HEK293T (cell line): ENCODE measurements at regions not wholly inside any gene's neighbourhood (a gene's known extent, or its start where the extent isn't known, plus 50 kb on each side); places are given as distances from the start of the nearest gene placed in this dataset.
A peak's percentile ranks its signal among the peaks of the same experiment; 100 is the strongest.

Source experiments
- CTCF ChIA-PET: fragments of 350-600 bp; formaldehyde crosslinking; extraction: SDS; loops from one replicate; lab custom pipeline; 2021; ENCODE audit warnings: antibody characterized with exemption, inconsistent platforms; lab: Yijun Ruan, JAX
- POLR2A ChIA-PET: fragments of 350-600 bp; formaldehyde crosslinking; extraction: SDS; loops from one replicate; lab custom pipeline; 2020; ENCODE audit warnings: antibody characterized with exemption, inconsistent platforms; lab: Yijun Ruan, JAX
- DNase-seq: peaks from one replicate; pipeline ENCODE4 v3.0.0; 2012; ENCODE audit warnings: mixed read lengths; ENCODE audit errors: extremely low spot score
- ARNT ChIP-seq: fragments of 450-650 bp; IDR thresholded peaks from 2 replicates; pipeline ENCODE4 v1.6.1; 2017; ENCODE audit warnings: mild to moderate bottlenecking
- BHLHE40 ChIP-seq: fragments of 450-650 bp; IDR thresholded peaks from 2 replicates; pipeline ENCODE4 v1.6.1; 2016; ENCODE audit warnings: mild to moderate bottlenecking, moderate library complexity, borderline replicate concordance
- CTBP1 ChIP-seq: fragments of 450-650 bp; IDR thresholded peaks from 2 replicates; pipeline ENCODE4 v1.6.1; 2016; ENCODE audit warnings: borderline replicate concordance
- ELF4 ChIP-seq: fragments of 450-650 bp; IDR thresholded peaks from 2 replicates; pipeline ENCODE4 v1.6.1; 2017; ENCODE audit warnings: antibody characterized with exemption
- FOXA1 ChIP-seq: fragments of 450-650 bp; IDR thresholded peaks from 2 replicates; pipeline ENCODE4 v1.6.1; 2016; ENCODE audit warnings: mild to moderate bottlenecking
- FOXK2 ChIP-seq: fragments of 450-650 bp; IDR thresholded peaks from 2 replicates; pipeline ENCODE4 v1.6.1; 2016; ENCODE audit warnings: mild to moderate bottlenecking
- FOXM1 ChIP-seq: fragments of 450-650 bp; IDR thresholded peaks from 2 replicates; pipeline ENCODE4 v1.6.1; 2017; ENCODE audit warnings: mild to moderate bottlenecking, borderline replicate concordance
- HDGF ChIP-seq: fragments of 450-650 bp; IDR thresholded peaks from 2 replicates; pipeline ENCODE4 v1.6.1; 2017; ENCODE audit warnings: antibody characterized with exemption, borderline replicate concordance
- L3MBTL2 ChIP-seq: fragments of 450-650 bp; conservative IDR thresholded peaks from 2 replicates; pipeline ENCODE4 v1.6.1; 2016; ENCODE audit warnings: mild to moderate bottlenecking
- LEF1 ChIP-seq: fragments of 450-650 bp; IDR thresholded peaks from 2 replicates; pipeline ENCODE4 v1.6.1; 2017; ENCODE audit warnings: mild to moderate bottlenecking, borderline replicate concordance
- NFRKB ChIP-seq: fragments of 450-650 bp; IDR thresholded peaks from 2 replicates; pipeline ENCODE4 v1.6.1; 2016; ENCODE audit warnings: mild to moderate bottlenecking, moderate library complexity
- SP1 ChIP-seq: fragments of 450-650 bp; IDR thresholded peaks from 2 replicates; pipeline ENCODE4 v1.6.1; 2017
- SUZ12 ChIP-seq: fragments of 450-650 bp; IDR thresholded peaks from 2 replicates; pipeline ENCODE4 v1.6.1; 2016; ENCODE audit warnings: mild to moderate bottlenecking
- TARDBP ChIP-seq: fragments of 450-650 bp; IDR thresholded peaks from 2 replicates; pipeline ENCODE4 v1.6.1; 2016
- ZNF384 ChIP-seq: fragments of 450-650 bp; IDR thresholded peaks from 2 replicates; pipeline ENCODE4 v1.6.1; 2016
- TF ChIP-seq, protein P1 (sequence below): fragments of 450-650 bp; IDR thresholded peaks from 2 replicates; pipeline ENCODE4 v1.6.1; 2016

DNA sequence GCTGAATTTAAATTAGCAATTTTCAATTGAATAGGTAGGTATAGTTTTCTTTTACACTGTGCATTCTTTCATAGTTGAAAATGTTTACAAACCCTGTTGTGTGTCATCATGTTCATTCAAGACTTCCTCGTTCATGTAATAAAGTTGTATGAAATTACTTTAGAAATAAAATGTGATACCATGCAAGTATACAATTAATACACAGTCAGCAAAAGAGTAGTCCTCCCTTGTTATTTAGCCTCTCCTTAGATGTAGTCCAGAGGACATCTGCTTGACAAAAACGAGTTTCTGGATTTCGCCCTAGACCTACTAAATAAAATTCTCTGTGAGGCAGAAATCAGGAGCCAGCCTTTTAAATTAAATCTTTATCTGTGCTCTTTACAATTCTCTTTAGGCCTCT lies 231.6 kb downstream of the CXXC4 start:
- ChIA-PET CTCF (no interaction called here), POLR2A (no interaction called here)
- DNase-seq, result no peak
- TF ChIP-seq TARDBP, result no peak
- TF ChIP-seq SP1, result no peak
- no peak for TF ChIP-seq BHLHE40
- TF ChIP-seq L3MBTL2, result no peak
- TF ChIP-seq SUZ12, result no peak

- no peak for DNase-seq
- ChIA-PET CTCF (no interaction called here), POLR2A (no interaction called here)
- TF ChIP-seq ZNF384 (no peak), SUZ12 (no peak), TARDBP (no peak), NFRKB (no peak), FOXM1 (no peak), HDGF (no peak), FOXK2 (no peak), BHLHE40 (no peak), ELF4 (no peak), SP1 (no peak), L3MBTL2 (no peak), FOXA1 (no peak), LEF1 (no peak), ARNT (no peak), CTBP1 (no peak)
- TF ChIP-seq, protein P1, sequence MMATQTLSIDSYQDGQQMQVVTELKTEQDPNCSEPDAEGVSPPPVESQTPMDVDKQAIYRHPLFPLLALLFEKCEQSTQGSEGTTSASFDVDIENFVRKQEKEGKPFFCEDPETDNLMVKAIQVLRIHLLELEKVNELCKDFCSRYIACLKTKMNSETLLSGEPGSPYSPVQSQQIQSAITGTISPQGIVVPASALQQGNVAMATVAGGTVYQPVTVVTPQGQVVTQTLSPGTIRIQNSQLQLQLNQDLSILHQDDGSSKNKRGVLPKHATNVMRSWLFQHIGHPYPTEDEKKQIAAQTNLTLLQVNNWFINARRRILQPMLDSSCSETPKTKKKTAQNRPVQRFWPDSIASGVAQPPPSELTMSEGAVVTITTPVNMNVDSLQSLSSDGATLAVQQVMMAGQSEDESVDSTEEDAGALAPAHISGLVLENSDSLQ, result no peak
Measured at GRCh38 chr4:104262678-104263077, 232.0 kb downstream of the CXXC4 start.

DNA sequence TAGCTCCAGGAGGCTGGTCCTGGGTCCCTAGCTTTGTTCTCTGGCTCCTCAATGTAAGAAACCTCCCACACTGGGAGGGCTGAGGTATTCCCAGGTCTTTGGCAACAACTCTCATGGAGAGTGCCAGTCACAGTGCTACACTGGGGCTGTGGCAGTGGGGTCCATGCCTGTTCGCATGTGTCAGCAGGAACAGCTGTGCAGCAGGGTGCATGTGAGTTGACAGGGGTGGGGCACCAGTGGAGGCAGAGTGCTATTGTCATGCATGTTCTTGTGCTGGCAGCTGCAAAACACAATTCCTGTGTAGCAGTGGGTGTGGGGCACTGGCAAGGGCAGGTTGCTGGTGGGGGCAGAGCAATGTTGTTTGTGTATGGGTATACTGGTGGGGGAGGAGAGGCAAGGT lies 246.0 kb downstream of the CXXC4 start:
- TF ChIP-seq FOXM1 (no peak), L3MBTL2 (no peak), TARDBP (no peak), FOXK2 (no peak), SP1 (no peak), FOXA1 (no peak), LEF1 (no peak), BHLHE40 (no peak), CTBP1 (no peak), HDGF (no peak), ELF4 (no peak), SUZ12 (no peak)
- TF ChIP-seq, protein P1, result no peak
- DNase-seq, result no peak
- ChIA-PET POLR2A (no interaction called here), CTCF (no interaction called here)

GRCh38 chr4:104235967-104236366 lies 258.7 kb downstream of the CXXC4 start:
- TF ChIP-seq, protein P1, result peak; percentile 71
- TF ChIP-seq SP1, result no peak
- DNase-seq, result no peak
- ChIA-PET CTCF (no interaction called here), POLR2A (no interaction called here)

- ChIA-PET POLR2A (no interaction called here), CTCF (no interaction called here)
- DNase-seq, result no peak
- TF ChIP-seq FOXA1 (no peak), NFRKB (no peak), SP1 (no peak), HDGF (no peak), TARDBP (no peak), SUZ12 (no peak), ZNF384 (no peak), CTBP1 (no peak), L3MBTL2 (no peak)
Measured at GRCh38 chr4:104217526-104217925, 277.2 kb downstream of the CXXC4 start.

GRCh38 chr4:104211657-104212056 lies 283.0 kb downstream of the CXXC4 start:
- TF ChIP-seq NFRKB (no peak), HDGF (no peak), BHLHE40 (no peak), ARNT (no peak), SP1 (no peak), FOXK2 (no peak)
- POLR2A ChIA-PET, result no interaction called here
- CTCF ChIA-PET, result no interaction called here
- no peak for DNase-seq

DNA sequence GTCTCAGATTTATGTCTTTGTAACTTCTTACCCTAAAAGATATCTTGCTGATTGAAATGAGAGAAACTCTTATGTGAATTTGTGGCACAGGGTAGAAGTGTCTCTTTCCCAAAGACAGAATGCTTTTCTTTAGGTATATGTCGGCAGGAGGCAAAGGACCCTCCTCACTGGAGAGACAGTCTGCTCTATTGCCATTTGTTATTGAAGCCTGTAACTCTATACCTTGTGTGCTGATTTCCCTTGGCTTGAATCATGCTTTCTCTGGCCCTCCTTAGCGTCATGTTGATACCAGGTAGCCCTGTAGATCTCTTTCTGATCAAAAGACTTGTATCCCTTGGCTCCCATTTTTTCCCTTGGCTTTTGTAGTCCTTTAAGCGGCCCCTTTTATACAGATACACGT lies 284.3 kb downstream of the CXXC4 start:
- peak; percentile 5 for DNase-seq
- no peak for TF ChIP-seq ELF4
- TF ChIP-seq SP1, result no peak
- TF ChIP-seq, protein P1, result no peak
- no peak for TF ChIP-seq TARDBP
- TF ChIP-seq ZNF384, result no peak
- no peak for TF ChIP-seq FOXA1
- no peak for TF ChIP-seq SUZ12
- TF ChIP-seq LEF1, result no peak
- no peak for TF ChIP-seq FOXM1
- no peak for TF ChIP-seq FOXK2
- TF ChIP-seq NFRKB, result no peak
- TF ChIP-seq HDGF, result no peak
- no peak for TF ChIP-seq BHLHE40
- no peak for TF ChIP-seq CTBP1
- TF ChIP-seq L3MBTL2, result no peak
- TF ChIP-seq ARNT, result no peak
- POLR2A ChIA-PET, result no interaction called here
- CTCF ChIA-PET, result no interaction called here
